ENCODE measurements at regions not wholly inside any gene's neighbourhood (a gene's known extent, or its start where the extent isn't known, plus 50 kb on each side); places are given as distances from the start of the nearest gene placed in this dataset.

GRCh38 chr5:38639377-38640358 is 83.2 kb upstream of the LIFR start:
- TF ChIP-seq EZH2phosphoT487 (IDR thresholded peaks at IDR 0.05) (no peak), EZH2 (IDR thresholded peaks at IDR 0.05) (no peak)
- TF ChIP-seq, protein P1, sequence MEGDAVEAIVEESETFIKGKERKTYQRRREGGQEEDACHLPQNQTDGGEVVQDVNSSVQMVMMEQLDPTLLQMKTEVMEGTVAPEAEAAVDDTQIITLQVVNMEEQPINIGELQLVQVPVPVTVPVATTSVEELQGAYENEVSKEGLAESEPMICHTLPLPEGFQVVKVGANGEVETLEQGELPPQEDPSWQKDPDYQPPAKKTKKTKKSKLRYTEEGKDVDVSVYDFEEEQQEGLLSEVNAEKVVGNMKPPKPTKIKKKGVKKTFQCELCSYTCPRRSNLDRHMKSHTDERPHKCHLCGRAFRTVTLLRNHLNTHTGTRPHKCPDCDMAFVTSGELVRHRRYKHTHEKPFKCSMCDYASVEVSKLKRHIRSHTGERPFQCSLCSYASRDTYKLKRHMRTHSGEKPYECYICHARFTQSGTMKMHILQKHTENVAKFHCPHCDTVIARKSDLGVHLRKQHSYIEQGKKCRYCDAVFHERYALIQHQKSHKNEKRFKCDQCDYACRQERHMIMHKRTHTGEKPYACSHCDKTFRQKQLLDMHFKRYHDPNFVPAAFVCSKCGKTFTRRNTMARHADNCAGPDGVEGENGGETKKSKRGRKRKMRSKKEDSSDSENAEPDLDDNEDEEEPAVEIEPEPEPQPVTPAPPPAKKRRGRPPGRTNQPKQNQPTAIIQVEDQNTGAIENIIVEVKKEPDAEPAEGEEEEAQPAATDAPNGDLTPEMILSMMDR (IDR thresholded peaks at IDR 0.05): no peak
- H3F3A ChIP-seq (ENCODE audit: low read depth): no peaks in the 10 kb centered on the region

DNA sequence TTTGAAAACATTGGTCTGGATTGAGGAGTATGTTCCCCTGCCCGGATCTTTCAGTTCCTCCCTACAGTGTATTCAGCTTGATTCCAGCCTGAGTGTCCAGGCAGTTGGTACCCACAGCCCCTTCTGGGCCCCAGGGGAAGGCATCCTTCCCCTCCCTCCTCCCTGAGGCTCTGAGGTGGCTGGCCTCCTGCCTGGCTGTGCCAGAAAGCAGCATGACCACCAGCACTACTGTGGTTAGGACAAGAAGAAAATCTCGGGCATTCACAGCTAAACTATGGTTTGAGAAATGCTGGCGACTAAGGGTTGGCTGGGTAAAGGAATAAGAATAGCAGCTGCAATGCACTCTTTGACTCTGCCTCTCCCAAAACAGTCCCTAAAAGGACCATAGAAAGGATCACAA is 84.6 kb upstream of the LIFR start:
- Histone ChIP-seq H2AFZ (replicated peaks) (no peak overlapping the region), H3K4me1 (no peaks in the 10 kb centered on the region), H3K4me2 (no peak overlapping the region), H3K27me3 (no peaks in the 10 kb centered on the region), H3F3A (ENCODE audit: low read depth) (no peaks in the 10 kb centered on the region), H3K79me2 (ENCODE audit: low read depth) (no peaks in the 10 kb centered on the region), H4K20me1 (ENCODE audit: low read depth) (no peaks in the 10 kb centered on the region), H3K4me3 (no peak overlapping the region), H3K9me3 (ENCODE audit: low read depth) (no peaks in the 10 kb centered on the region), H3K27ac (no peak overlapping the region), H3K9ac (no peak overlapping the region), H3K36me3 (no peaks in the 10 kb centered on the region)
- peaks cover 7% of the 10 kb centered on the region for H3K27me3 Mint-ChIP-seq (ENCODE audit: insufficient read depth, low read depth)
- H3K4me1 Mint-ChIP-seq: peaks cover 4% of the 10 kb centered on the region
- DNase-seq (ENCODE audit: low spot score): no peak
- H3K27ac Mint-ChIP-seq: no peak overlapping the region
- H3K36me3 Mint-ChIP-seq: no peaks in the 10 kb centered on the region
- H3K9me3 Mint-ChIP-seq: peaks cover 4% of the 10 kb centered on the region
- no peak for TF ChIP-seq EZH2 (IDR thresholded peaks at IDR 0.05)
- no peak overlapping the region for H3K4me3 Mint-ChIP-seq

More at GRCh38 chr5:38639377-38640358, 83.2 kb upstream of the LIFR start:
- H3K4me3 Mint-ChIP-seq: no peak overlapping the region
- H3K27me3 Mint-ChIP-seq (ENCODE audit: insufficient read depth, low read depth): peaks cover 5% of the 10 kb centered on the region
- no peaks in the 10 kb centered on the region for H3K36me3 ChIP-seq
- H3K4me1 ChIP-seq: no peaks in the 10 kb centered on the region
- no peaks in the 10 kb centered on the region for H3K27me3 ChIP-seq
- no peak overlapping the region for H3K27ac ChIP-seq
- H3K4me3 ChIP-seq: no peak overlapping the region
- H3K9me3 ChIP-seq (ENCODE audit: low read depth): no peaks in the 10 kb centered on the region
- no peak overlapping the region for H3K4me2 ChIP-seq
- H3K4me1 Mint-ChIP-seq: peaks cover 4% of the 10 kb centered on the region
- no peaks in the 10 kb centered on the region for H4K20me1 ChIP-seq (ENCODE audit: low read depth)
- no peak overlapping the region for H2AFZ ChIP-seq (replicated peaks)
- DNase-seq (ENCODE audit: low spot score): no peak
- H3K36me3 Mint-ChIP-seq: no peaks in the 10 kb centered on the region
- H3K79me2 ChIP-seq (ENCODE audit: low read depth): no peaks in the 10 kb centered on the region
- H3K27ac Mint-ChIP-seq: no peak overlapping the region
- no peak overlapping the region for H3K9ac ChIP-seq
- no peaks in the 10 kb centered on the region for H3K9me3 Mint-ChIP-seq

DNA sequence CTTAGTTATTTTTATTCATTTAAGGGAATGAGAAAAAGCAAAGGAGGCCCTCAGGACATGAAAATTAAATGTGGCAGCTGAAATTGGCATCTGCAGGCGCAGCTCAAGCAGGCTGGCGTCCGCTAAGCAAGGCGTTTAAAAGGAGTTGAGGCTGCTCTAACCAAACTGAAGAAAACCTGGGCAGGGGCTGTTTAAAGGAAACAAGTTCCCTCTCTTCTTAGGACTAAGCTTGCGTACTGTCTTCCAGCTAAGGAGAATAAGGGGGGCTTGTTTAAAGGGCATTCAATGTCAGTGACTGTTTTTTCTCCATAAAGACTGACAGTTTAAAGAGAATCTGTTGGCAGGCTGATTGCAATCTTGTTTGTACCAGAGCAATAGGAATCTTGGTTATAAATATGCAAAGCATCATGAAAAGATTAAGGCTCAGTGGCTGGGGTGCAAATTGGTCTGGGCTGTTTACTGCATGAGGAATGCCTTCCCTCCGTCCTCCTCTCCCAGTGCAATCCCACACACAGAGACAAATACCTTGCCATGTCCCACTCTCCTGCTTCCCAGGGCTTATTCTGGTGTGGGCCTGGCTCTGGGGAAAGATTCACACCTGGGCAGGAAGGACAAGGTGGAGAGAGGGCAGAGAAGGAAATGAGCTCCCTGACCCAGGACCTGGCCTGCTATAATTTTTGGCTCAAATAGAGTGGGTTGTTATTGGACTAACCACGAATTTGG is 85.9 kb upstream of the LIFR start:
- Mint-ChIP-seq H3K9me3 (peaks cover 4% of the 10 kb centered on the region), H3K36me3 (no peaks in the 10 kb centered on the region), H3K4me3 (no peak overlapping the region), H3K27me3 (ENCODE audit: insufficient read depth, low read depth) (peaks cover 7% of the 10 kb centered on the region), H3K4me1 (peaks cover 4% of the 10 kb centered on the region), H3K27ac (peak overlapping the region; percentile 42)
- Histone ChIP-seq H3K9me3 (ENCODE audit: low read depth) (no peaks in the 10 kb centered on the region), H3F3A (ENCODE audit: low read depth) (no peaks in the 10 kb centered on the region), H2AFZ (replicated peaks) (no peak overlapping the region), H3K27ac (no peak overlapping the region), H3K4me2 (no peak overlapping the region), H3K36me3 (no peaks in the 10 kb centered on the region), H3K4me1 (no peaks in the 10 kb centered on the region), H3K27me3 (no peaks in the 10 kb centered on the region), H4K20me1 (ENCODE audit: low read depth) (no peaks in the 10 kb centered on the region), H3K79me2 (ENCODE audit: low read depth) (no peaks in the 10 kb centered on the region), H3K9ac (no peak overlapping the region), H3K4me3 (no peak overlapping the region)
- DNase-seq (ENCODE audit: low spot score): no peak
- no peak for TF ChIP-seq EZH2phosphoT487 (IDR thresholded peaks at IDR 0.05)
- TF ChIP-seq EZH2 (IDR thresholded peaks at IDR 0.05): no peak
- TF ChIP-seq, protein P1 (IDR thresholded peaks at IDR 0.05): no peak

Data from neural progenitor cell (in vitro differentiated cells).